ENCODE measurements at regions not wholly inside any gene's neighbourhood (a gene's known extent, or its start where the extent isn't known, plus 50 kb on each side); places are given as distances from the start of the nearest gene placed in this dataset.

GRCh38 chr7:70986297-70986696 is 145.6 kb upstream of the GALNT17 start:
- no peak for DNase-seq

GRCh38 chr7:70994176-70994575 is 137.8 kb upstream of the GALNT17 start:
- DNase-seq = peak in 1 of 14 donors; percentile 5

- no peak for DNase-seq
Measured at GRCh38 chr7:70997261-70997660, 134.7 kb upstream of the GALNT17 start.

GRCh38 chr7:71005109-71005508 is 126.8 kb upstream of the GALNT17 start:
- DNase-seq = no peak

- DNase-seq = no peak
Measured at GRCh38 chr7:71009636-71010035, 122.3 kb upstream of the GALNT17 start.

GRCh38 chr7:71015252-71015900 is 116.6 kb upstream of the GALNT17 start:
- DNase-seq = peak in 4 of 14 donors; percentile 1 to 28 (median 10)

GRCh38 chr7:71016401-71016800 is 115.5 kb upstream of the GALNT17 start:
- DNase-seq = no peak

GRCh38 chr7:71017602-71018001 is 114.3 kb upstream of the GALNT17 start:
- no peak for DNase-seq

GRCh38 chr7:71019706-71020105 is 112.2 kb upstream of the GALNT17 start:
- DNase-seq = peak in 5 of 14 donors; percentile 1 to 76 (median 3)

GRCh38 chr7:71021131-71021530 is 110.8 kb upstream of the GALNT17 start:
- DNase-seq = no peak

- DNase-seq = no peak
Measured at GRCh38 chr7:71026680-71027079, 105.3 kb upstream of the GALNT17 start.

- no peak for DNase-seq
Measured at GRCh38 chr7:71034243-71034642, 97.7 kb upstream of the GALNT17 start.

GRCh38 chr7:71042591-71042990 is 89.4 kb upstream of the GALNT17 start:
- no peak for DNase-seq

GRCh38 chr7:71050492-71050891 is 81.5 kb upstream of the GALNT17 start:
- DNase-seq = no peak

- no peak for DNase-seq
Measured at GRCh38 chr7:71055504-71055903, 76.4 kb upstream of the GALNT17 start.

- no peak for DNase-seq
Measured at GRCh38 chr7:71077743-71078476, 54.0 kb upstream of the GALNT17 start.

Data from C1 segment of cervical spinal cord (tissue), 14 donors.